H1 (cell line): ENCODE measurements at regions not wholly inside any gene's neighbourhood (a gene's known extent, or its start where the extent isn't known, plus 50 kb on each side); places are given as distances from the start of the nearest gene placed in this dataset.

Experiments used
- CTCF ChIA-PET: fragments of 300-600 bp; sonication (Branson Sonifier 250); formaldehyde crosslinking; loops from one replicate; lab custom pipeline; 2021; ENCODE audit not compliant: partially characterized antibody; lab: Charles Lee
- POLR2A ChIA-PET: fragments of 300-600 bp; sonication (Branson Sonifier 250); formaldehyde crosslinking; loops from one replicate; lab custom pipeline; 2021; ENCODE audit warnings: inconsistent platforms; ENCODE audit not compliant: partially characterized antibody; lab: Charles Lee
- DNase-seq, 2 experiments: peaks; one replicate each; pipeline versions ENCODE4 v3.0.0 to v3.0.0-alpha.2; 2010 to 2022; ENCODE audit warnings: low spot score in 2 of 2, low read depth in 1 of 2, mixed read lengths in 1 of 2
- FAIRE-seq: peaks from 2 replicates; lab custom pipeline; 2011; peaks lifted over from hg19 to GRCh38; lab: Jason Lieb, UNC
- H2AFZ ChIP-seq: 2 replicates; pipeline ENCODE4 v1.8.1; 2012; ENCODE audit warnings: low read length, inconsistent platforms
- H2AK5ac ChIP-seq: 2 replicates; pipeline ENCODE4 v1.6.1; 2013; ENCODE audit warnings: low read depth, low read length
- H2BK120ac ChIP-seq: replicated peaks from 2 replicates; pipeline ENCODE3; 2013; ENCODE audit warnings: low read depth, low read length, inconsistent platforms
- H2BK12ac ChIP-seq: 2 replicates; pipeline ENCODE4 v1.6.1; 2013; ENCODE audit warnings: low read depth, low read length
- H2BK15ac ChIP-seq: 2 replicates; pipeline ENCODE4 v1.6.1; 2013; ENCODE audit warnings: low read length
- H2BK20ac ChIP-seq: 2 replicates; pipeline ENCODE4 v1.6.1; 2013; ENCODE audit warnings: low read length
- H2BK5ac ChIP-seq: 2 replicates; pipeline ENCODE4 v1.6.1; 2013; ENCODE audit warnings: low read depth, low read length
- H3K14ac ChIP-seq: 2 replicates; pipeline ENCODE4 v1.6.1; 2013; ENCODE audit warnings: inconsistent platforms; ENCODE audit not compliant: insufficient read length
- H3K18ac ChIP-seq: 2 replicates; pipeline ENCODE4 v1.6.1; 2013; ENCODE audit warnings: low read length; ENCODE audit errors: extremely low read depth
- H3K23ac ChIP-seq: 2 replicates; pipeline ENCODE4 v1.6.1; 2013; ENCODE audit warnings: inconsistent platforms; ENCODE audit not compliant: insufficient read length
- H3K23me2 ChIP-seq: 2 replicates; pipeline ENCODE4 v1.6.1; 2013; ENCODE audit warnings: low read depth, low read length
- H3K27ac ChIP-seq: 2 replicates; pipeline ENCODE4 v1.6.1; 2011; ENCODE audit warnings: low read depth, low read length, inconsistent platforms
- H3K27me3 ChIP-seq, 4 experiments: replicated peaks in 1 of 4; 1 replicate in 1 of 4; 2 replicates in 3 of 4; pipeline versions ENCODE4 v1.6.1 to v1.8.1; 2011 to 2013; ENCODE audit warnings: low read length in 3 of 4, mild to moderate bottlenecking in 3 of 4, inconsistent platforms in 2 of 4, mixed read lengths in 2 of 4, moderate library complexity in 1 of 4; ENCODE audit not compliant: control insufficient read depth in 3 of 4, insufficient read depth in 3 of 4; ENCODE audit errors: extremely low read depth in 1 of 4
- H3K36me3 ChIP-seq, 4 experiments: 2 replicates each; pipeline versions ENCODE4 v1.6.1 to v1.8.1; 2011 to 2013; ENCODE audit warnings: mild to moderate bottlenecking in 4 of 4, low read length in 3 of 4, moderate library complexity in 2 of 4, control low read depth in 1 of 4, inconsistent platforms in 1 of 4; ENCODE audit not compliant: insufficient read depth in 4 of 4, control insufficient read depth in 2 of 4
- H3K4ac ChIP-seq: replicated peaks from 2 replicates; pipeline ENCODE3; 2013; ENCODE audit warnings: low read length, low read depth, mixed read lengths, inconsistent platforms; ENCODE audit not compliant: insufficient read length
- H3K4me1 ChIP-seq, 4 experiments: replicated peaks in 1 of 4; 1 replicate in 1 of 4; 2 replicates in 3 of 4; pipeline versions ENCODE4 v1.6.1 to v1.8.1; 2011 to 2013; ENCODE audit warnings: low read length in 3 of 4, inconsistent platforms in 2 of 4, mixed read lengths in 1 of 4; ENCODE audit not compliant: insufficient read depth in 4 of 4, control insufficient read depth in 3 of 4
- H3K4me2 ChIP-seq, 2 experiments: 2 replicates each; pipeline versions ENCODE4 v1.6.1 to v1.8.1; 2011 to 2013; ENCODE audit warnings: low read depth in 2 of 2, low read length in 2 of 2, control low read depth in 1 of 2, inconsistent platforms in 1 of 2, mild to moderate bottlenecking in 1 of 2; ENCODE audit not compliant: insufficient read depth in 1 of 2
- H3K4me3 ChIP-seq, 4 experiments: fragments of 200-600, 300-600 bp in 1 of 4; sonication (generic), shearing (Covaris generic), sonication (Bioruptor Twin) in 1 of 4; 2 replicates each; pipeline versions ENCODE4 v1.5.1 to v1.8.1; 2011 to 2016; ENCODE audit warnings: low read length in 4 of 4, low read depth in 3 of 4, control low read depth in 2 of 4, inconsistent platforms in 2 of 4, mild to moderate bottlenecking in 2 of 4, mixed read lengths in 1 of 4, moderate library complexity in 1 of 4; ENCODE audit not compliant: insufficient read depth in 2 of 4; ENCODE audit errors: extremely low read depth in 1 of 4
- H3K56ac ChIP-seq: replicated peaks from 2 replicates; pipeline ENCODE3; 2013; ENCODE audit warnings: low read depth, mild to moderate bottlenecking, mixed read lengths, low read length, inconsistent platforms; ENCODE audit not compliant: insufficient read length
- H3K79me1 ChIP-seq: 2 replicates; pipeline ENCODE4 v1.6.1; 2013; ENCODE audit warnings: low read depth, low read length, control low read depth
- H3K79me2 ChIP-seq, 2 experiments: 2 replicates each; pipeline versions ENCODE4 v1.6.1 to v1.8.1; 2012 to 2013; ENCODE audit warnings: low read length in 2 of 2, mild to moderate bottlenecking in 2 of 2, inconsistent platforms in 1 of 2; ENCODE audit not compliant: insufficient read depth in 2 of 2, control insufficient read depth in 1 of 2
- H3K9ac ChIP-seq, 4 experiments: replicated peaks in 1 of 4; 1 replicate in 1 of 4; 2 replicates in 3 of 4; pipeline versions ENCODE4 v1.6.1 to v1.8.1; 2011 to 2013; ENCODE audit warnings: low read depth in 3 of 4, low read length in 3 of 4, control low read depth in 2 of 4, mild to moderate bottlenecking in 2 of 4, moderate library complexity in 2 of 4, inconsistent platforms in 1 of 4; ENCODE audit errors: extremely low read depth in 1 of 4
- H3K9me3 ChIP-seq, 2 experiments: 2 replicates each; pipeline versions ENCODE4 v1.6.1 to v1.8.1; 2012 to 2013; ENCODE audit warnings: mild to moderate bottlenecking in 2 of 2, moderate library complexity in 2 of 2, control low read depth in 1 of 2, inconsistent platforms in 1 of 2, low read depth in 1 of 2, low read length in 1 of 2, mixed read lengths in 1 of 2; ENCODE audit not compliant: insufficient read depth in 2 of 2
- H4K20me1 ChIP-seq, 2 experiments: replicated peaks in 1 of 2; 2 replicates each; pipeline versions ENCODE3 to v1.8.1; 2011 to 2013; ENCODE audit warnings: inconsistent platforms in 2 of 2, low read length in 2 of 2, mild to moderate bottlenecking in 1 of 2; ENCODE audit not compliant: insufficient read depth in 2 of 2, control insufficient read depth in 1 of 2
- H4K5ac ChIP-seq: 2 replicates; pipeline ENCODE4 v1.6.1; 2013; ENCODE audit warnings: low read length, low read depth, mixed read lengths, inconsistent platforms; ENCODE audit not compliant: insufficient read length
- H4K8ac ChIP-seq: 2 replicates; pipeline ENCODE4 v1.8.0; 2013; ENCODE audit warnings: mild to moderate bottlenecking, moderate library complexity, low read length, inconsistent platforms; ENCODE audit not compliant: insufficient read depth; ENCODE audit errors: extremely low read depth
- H4K91ac ChIP-seq: replicated peaks from 2 replicates; pipeline ENCODE3; 2013; ENCODE audit warnings: low read length, mixed read lengths, inconsistent platforms; ENCODE audit not compliant: insufficient read length
- ASH2L ChIP-seq: fragments of 200-600, 300-600 bp; sonication (generic); IDR thresholded peaks from one replicate; pipeline ENCODE4 v1.7.1; 2017; ENCODE audit warnings: low read length
- BRCA1 ChIP-seq: IDR thresholded peaks from 2 replicates; pipeline ENCODE4 v1.6.1; 2012; ENCODE audit warnings: low read depth, low read length, improper control_type of control experiment
- CHD2 ChIP-seq: IDR thresholded peaks from 2 replicates; pipeline ENCODE4 v1.6.1; 2012; ENCODE audit warnings: low read length, improper control_type of control experiment
- EZH2 ChIP-seq: fragments of 200-600 bp; sonication (generic); IDR thresholded peaks from 2 replicates; pipeline ENCODE4 v1.7.1; 2012; ENCODE audit warnings: low read depth, mild to moderate bottlenecking, moderate library complexity, low read length, inconsistent platforms; ENCODE audit not compliant: severe bottlenecking
- FOSL1 ChIP-seq: IDR thresholded peaks from 2 replicates; pipeline ENCODE4 v1.6.1; 2011; ENCODE audit warnings: mild to moderate bottlenecking, low read depth, low read length, moderate library complexity; ENCODE audit not compliant: insufficient read depth
- GABPA ChIP-seq: IDR thresholded peaks from 2 replicates; pipeline ENCODE4 v1.6.1; 2011; ENCODE audit warnings: mild to moderate bottlenecking, low read length, moderate library complexity, borderline replicate concordance; ENCODE audit not compliant: insufficient read depth
- JUND ChIP-seq: IDR thresholded peaks from 2 replicates; pipeline ENCODE4 v1.6.1; 2011; ENCODE audit warnings: mild to moderate bottlenecking, improper control_type of control experiment, low read length
- NRF1 ChIP-seq: IDR thresholded peaks from 2 replicates; pipeline ENCODE4 v1.6.1; 2011; ENCODE audit warnings: mild to moderate bottlenecking, low read depth, low read length, improper control_type of control experiment
- RBBP5 ChIP-seq: IDR thresholded peaks from 2 replicates; pipeline ENCODE4 v1.7.1; 2012; ENCODE audit warnings: low read depth, mild to moderate bottlenecking, inconsistent platforms, low read length, moderate library complexity, borderline replicate concordance
- SIX5 ChIP-seq: IDR thresholded peaks from 2 replicates; pipeline ENCODE4 v1.6.1; 2011; ENCODE audit warnings: mild to moderate bottlenecking, low read depth, low read length
- SUZ12 ChIP-seq: fragments of 200-600 bp; sonication (generic); IDR thresholded peaks from 2 replicates; pipeline ENCODE4 v1.6.1; 2012; ENCODE audit warnings: mild to moderate bottlenecking, inconsistent platforms, low read length, moderate library complexity, mixed read lengths
- TBP ChIP-seq: IDR thresholded peaks from 2 replicates; pipeline ENCODE4 v1.6.1; 2011; ENCODE audit warnings: low read depth, low read length, improper control_type of control experiment
- TCF12 ChIP-seq: IDR thresholded peaks from 2 replicates; pipeline ENCODE4 v1.6.1; 2011; ENCODE audit warnings: low read depth, mild to moderate bottlenecking, low read length
- WGBS, 2 experiments: shearing (Covaris generic) in 1 of 2; methylation state at CpG; one replicate each; pipeline versions ENCODE4 v1.1.6 to v1.1.7; 2013 to 2015; ENCODE audit warnings: low lambda C conversion rate in 2 of 2, mixed read lengths in 2 of 2, inconsistent platforms in 1 of 2, low coverage in 1 of 2, missing lambda C conversion rate in 1 of 2; ENCODE audit not compliant: insufficient replicate concordance in 2 of 2, insufficient coverage in 1 of 2, insufficient read length in 1 of 2; ENCODE audit errors: extremely low coverage in 1 of 2, missing lambda C conversion rate in 1 of 2; 5-methylcytosine and 5-hydroxymethylcytosine counted together

- Histone ChIP-seq H3K4me3 (no peak overlapping the region), H3K23me2 (no peaks in the 10 kb centered on the region; the same call in 1 of the 2 replicates), H3K4me1 (no peaks in the 10 kb centered on the region), H3K79me2 (no peaks in the 10 kb centered on the region), H3K23ac (no peak overlapping the region), H3K9me3 (no peaks in the 10 kb centered on the region), H3K4ac (no peak overlapping the region), H3K4me2 (no peak overlapping the region), H3K27me3 (no peaks in the 10 kb centered on the region)
- 95% methylated on average over 3 of the region's 3 CpGs; no CpG with 5 or more reads in 1 of the 2 experiments for WGBS, 2 experiments
- DNase-seq = no peak
- CTCF ChIA-PET = interaction anchor here (0.5 kb wide), 1 partner anchor 119 kb away, joined by 3 read pairs; no protein-coding TSS in a partner anchor
- TF ChIP-seq SUZ12 (no peak), FOSL1 (no peak), RBBP5 (no peak), EZH2 (no peak), CHD2 (no peak), TCF12 (no peak), NRF1 (no peak), GABPA (no peak), BRCA1 (no peak), SIX5 (no peak), ASH2L (no peak), JUND (no peak), TBP (no peak)
- TF ChIP-seq, all 59 proteins: peak for 0
- Histone ChIP-seq H3K14ac (no peak overlapping the region), H2AK5ac (no peak overlapping the region), H2BK20ac (no peak overlapping the region), H4K8ac (no peak overlapping the region), H3K56ac (no peak overlapping the region), H3K27ac (no peak overlapping the region), H4K5ac (no peak overlapping the region), H4K91ac (no peak overlapping the region), H2BK15ac (no peak overlapping the region), H2BK120ac (no peak overlapping the region), H3K9ac (no peak overlapping the region), H3K36me3 (no peaks in the 10 kb centered on the region; a peak in 1 of 8 replicates), H3K79me1 (no peaks in the 10 kb centered on the region), H2BK12ac (no peak overlapping the region), H4K20me1 (no peaks in the 10 kb centered on the region), H2AFZ (no peak overlapping the region), H3K18ac (no peak overlapping the region), H2BK5ac (no peak overlapping the region)
- no peak for FAIRE-seq
- POLR2A ChIA-PET = no interaction called here
These were observed 134.3 kb downstream of the IRS1 start for GRCh38 chr2:226665306-226665831.
